ENCODE measurements at regions not wholly inside any gene's neighbourhood (a gene's known extent, or its start where the extent isn't known, plus 50 kb on each side); places are given as distances from the start of the nearest gene placed in this dataset.

DNA sequence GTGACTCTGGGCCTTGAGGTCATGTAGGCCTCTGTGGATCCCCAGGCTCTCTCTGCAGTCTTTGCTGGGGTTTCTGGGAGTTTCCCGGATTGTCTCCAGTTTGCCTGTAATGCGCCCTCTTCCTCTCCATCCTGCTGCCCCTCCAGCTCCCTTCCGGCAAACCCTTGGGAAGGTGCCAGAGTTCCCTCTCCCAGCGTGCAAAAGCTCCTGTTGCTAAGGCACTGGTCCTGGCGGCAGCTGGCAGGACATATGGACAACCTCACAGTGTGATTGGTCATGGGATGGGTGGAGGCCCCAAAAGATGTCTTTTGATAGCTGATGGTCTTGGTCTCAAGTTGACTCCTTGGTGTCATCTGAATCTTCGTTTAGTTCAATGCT lies 320.1 kb downstream of the CYP26B1 start:
- POLR2A ChIA-PET: no interaction called here
- in situ Hi-C loops (cut with MboI): no loop called here
- TF ChIP-seq MIER1 (IDR thresholded peaks at IDR 0.05; ENCODE audit: low read depth): no peak
- TF ChIP-seq ZNF778 (CRISPR knock-in tag; IDR thresholded peaks at IDR 0.05): no peak
- no peak for TF ChIP-seq NCOA4 (IDR thresholded peaks at IDR 0.05; ENCODE audit: partially characterized antibody)
- TF ChIP-seq, protein P1, sequence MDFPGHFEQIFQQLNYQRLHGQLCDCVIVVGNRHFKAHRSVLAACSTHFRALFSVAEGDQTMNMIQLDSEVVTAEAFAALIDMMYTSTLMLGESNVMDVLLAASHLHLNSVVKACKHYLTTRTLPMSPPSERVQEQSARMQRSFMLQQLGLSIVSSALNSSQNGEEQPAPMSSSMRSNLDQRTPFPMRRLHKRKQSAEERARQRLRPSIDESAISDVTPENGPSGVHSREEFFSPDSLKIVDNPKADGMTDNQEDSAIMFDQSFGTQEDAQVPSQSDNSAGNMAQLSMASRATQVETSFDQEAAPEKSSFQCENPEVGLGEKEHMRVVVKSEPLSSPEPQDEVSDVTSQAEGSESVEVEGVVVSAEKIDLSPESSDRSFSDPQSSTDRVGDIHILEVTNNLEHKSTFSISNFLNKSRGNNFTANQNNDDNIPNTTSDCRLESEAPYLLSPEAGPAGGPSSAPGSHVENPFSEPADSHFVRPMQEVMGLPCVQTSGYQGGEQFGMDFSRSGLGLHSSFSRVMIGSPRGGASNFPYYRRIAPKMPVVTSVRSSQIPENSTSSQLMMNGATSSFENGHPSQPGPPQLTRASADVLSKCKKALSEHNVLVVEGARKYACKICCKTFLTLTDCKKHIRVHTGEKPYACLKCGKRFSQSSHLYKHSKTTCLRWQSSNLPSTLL (IDR thresholded peaks at IDR 0.05): no peak
- TF ChIP-seq BRD9 (IDR thresholded peaks at IDR 0.05; ENCODE audit: low read depth, partially characterized antibody): no peak
- TF ChIP-seq, protein P2, sequence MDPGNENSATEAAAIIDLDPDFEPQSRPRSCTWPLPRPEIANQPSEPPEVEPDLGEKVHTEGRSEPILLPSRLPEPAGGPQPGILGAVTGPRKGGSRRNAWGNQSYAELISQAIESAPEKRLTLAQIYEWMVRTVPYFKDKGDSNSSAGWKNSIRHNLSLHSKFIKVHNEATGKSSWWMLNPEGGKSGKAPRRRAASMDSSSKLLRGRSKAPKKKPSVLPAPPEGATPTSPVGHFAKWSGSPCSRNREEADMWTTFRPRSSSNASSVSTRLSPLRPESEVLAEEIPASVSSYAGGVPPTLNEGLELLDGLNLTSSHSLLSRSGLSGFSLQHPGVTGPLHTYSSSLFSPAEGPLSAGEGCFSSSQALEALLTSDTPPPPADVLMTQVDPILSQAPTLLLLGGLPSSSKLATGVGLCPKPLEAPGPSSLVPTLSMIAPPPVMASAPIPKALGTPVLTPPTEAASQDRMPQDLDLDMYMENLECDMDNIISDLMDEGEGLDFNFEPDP (CRISPR knock-in tag; IDR thresholded peaks at IDR 0.05): no peak
- no peak for TF ChIP-seq ZNF174 (CRISPR knock-in tag; IDR thresholded peaks at IDR 0.05)
- TF ChIP-seq MTA3 (IDR thresholded peaks at IDR 0.05; ENCODE audit: borderline replicate concordance): no peak
- TF ChIP-seq SRSF7 (optimal IDR thresholded peaks at IDR 0.05; ENCODE audit: low read depth, low read length): no peak
- TF ChIP-seq, protein P3, sequence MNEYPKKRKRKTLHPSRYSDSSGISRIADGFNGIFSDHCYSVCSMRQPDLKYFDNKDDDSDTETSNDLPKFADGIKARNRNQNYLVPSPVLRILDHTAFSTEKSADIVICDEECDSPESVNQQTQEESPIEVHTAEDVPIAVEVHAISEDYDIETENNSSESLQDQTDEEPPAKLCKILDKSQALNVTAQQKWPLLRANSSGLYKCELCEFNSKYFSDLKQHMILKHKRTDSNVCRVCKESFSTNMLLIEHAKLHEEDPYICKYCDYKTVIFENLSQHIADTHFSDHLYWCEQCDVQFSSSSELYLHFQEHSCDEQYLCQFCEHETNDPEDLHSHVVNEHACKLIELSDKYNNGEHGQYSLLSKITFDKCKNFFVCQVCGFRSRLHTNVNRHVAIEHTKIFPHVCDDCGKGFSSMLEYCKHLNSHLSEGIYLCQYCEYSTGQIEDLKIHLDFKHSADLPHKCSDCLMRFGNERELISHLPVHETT (CRISPR knock-in tag; conservative IDR thresholded peaks at IDR 0.05 in 1 of 2, IDR thresholded peaks at IDR 0.05 in 1 of 2): no peak
- TF ChIP-seq BHLHE40 (IDR thresholded peaks at IDR 0.05; ENCODE audit: low read length): no peak
- TF ChIP-seq, protein P4, sequence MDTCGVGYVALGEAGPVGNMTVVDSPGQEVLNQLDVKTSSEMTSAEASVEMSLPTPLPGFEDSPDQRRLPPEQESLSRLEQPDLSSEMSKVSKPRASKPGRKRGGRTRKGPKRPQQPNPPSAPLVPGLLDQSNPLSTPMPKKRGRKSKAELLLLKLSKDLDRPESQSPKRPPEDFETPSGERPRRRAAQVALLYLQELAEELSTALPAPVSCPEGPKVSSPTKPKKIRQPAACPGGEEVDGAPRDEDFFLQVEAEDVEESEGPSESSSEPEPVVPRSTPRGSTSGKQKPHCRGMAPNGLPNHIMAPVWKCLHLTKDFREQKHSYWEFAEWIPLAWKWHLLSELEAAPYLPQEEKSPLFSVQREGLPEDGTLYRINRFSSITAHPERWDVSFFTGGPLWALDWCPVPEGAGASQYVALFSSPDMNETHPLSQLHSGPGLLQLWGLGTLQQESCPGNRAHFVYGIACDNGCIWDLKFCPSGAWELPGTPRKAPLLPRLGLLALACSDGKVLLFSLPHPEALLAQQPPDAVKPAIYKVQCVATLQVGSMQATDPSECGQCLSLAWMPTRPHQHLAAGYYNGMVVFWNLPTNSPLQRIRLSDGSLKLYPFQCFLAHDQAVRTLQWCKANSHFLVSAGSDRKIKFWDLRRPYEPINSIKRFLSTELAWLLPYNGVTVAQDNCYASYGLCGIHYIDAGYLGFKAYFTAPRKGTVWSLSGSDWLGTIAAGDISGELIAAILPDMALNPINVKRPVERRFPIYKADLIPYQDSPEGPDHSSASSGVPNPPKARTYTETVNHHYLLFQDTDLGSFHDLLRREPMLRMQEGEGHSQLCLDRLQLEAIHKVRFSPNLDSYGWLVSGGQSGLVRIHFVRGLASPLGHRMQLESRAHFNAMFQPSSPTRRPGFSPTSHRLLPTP (IDR thresholded peaks at IDR 0.05; ENCODE audit: borderline replicate concordance, extremely low read depth, insufficient read length): no peak
- TF ChIP-seq, protein P5, sequence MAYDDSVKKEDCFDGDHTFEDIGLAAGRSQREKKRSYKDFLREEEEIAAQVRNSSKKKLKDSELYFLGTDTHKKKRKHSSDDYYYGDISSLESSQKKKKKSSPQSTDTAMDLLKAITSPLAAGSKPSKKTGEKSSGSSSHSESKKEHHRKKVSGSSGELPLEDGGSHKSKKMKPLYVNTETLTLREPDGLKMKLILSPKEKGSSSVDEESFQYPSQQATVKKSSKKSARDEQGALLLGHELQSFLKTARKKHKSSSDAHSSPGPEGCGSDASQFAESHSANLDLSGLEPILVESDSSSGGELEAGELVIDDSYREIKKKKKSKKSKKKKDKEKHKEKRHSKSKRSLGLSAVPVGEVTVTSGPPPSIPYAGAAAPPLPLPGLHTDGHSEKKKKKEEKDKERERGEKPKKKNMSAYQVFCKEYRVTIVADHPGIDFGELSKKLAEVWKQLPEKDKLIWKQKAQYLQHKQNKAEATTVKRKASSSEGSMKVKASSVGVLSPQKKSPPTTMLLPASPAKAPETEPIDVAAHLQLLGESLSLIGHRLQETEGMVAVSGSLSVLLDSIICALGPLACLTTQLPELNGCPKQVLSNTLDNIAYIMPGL (CRISPR knock-in tag; IDR thresholded peaks at IDR 0.05): no peak

More for the DNA sequence above, 320.1 kb downstream of the CYP26B1 start:
- H3K4me1 ChIP-seq (replicated peaks in 1 of 2; ENCODE audit: control insufficient read depth in 2 of 2, insufficient read depth in 2 of 2, low read length in 2 of 2): no peaks in the 10 kb centered on the region
- 1% methylated on average over 6 of the region's 6 CpGs for WGBS (ENCODE audit: insufficient coverage, low coverage, missing lambda C conversion rate)
- FAIRE-seq: no peak
- ATAC-seq: no peak
- no peak overlapping the region for H3K4me2 ChIP-seq (ENCODE audit: insufficient read depth, low read length)
- H3K27me3 ChIP-seq (ENCODE audit: control insufficient read depth in 2 of 2, insufficient read depth in 2 of 2, low read length in 2 of 2): peaks cover 20 to 45% of the 10 kb centered on the region in 2 experiments; a peak in 3 of 5 replicates
- no peaks in the 10 kb centered on the region for H3K36me3 ChIP-seq (ENCODE audit: control insufficient read depth, insufficient read depth, low read length)
- intact Hi-C loops (cut with micrococcal nuclease): no loop called here
- no peak overlapping the region for H3K27ac ChIP-seq (ENCODE audit: extremely low read depth, low read depth, low read length)
- no peaks in the 10 kb centered on the region for H3K9me1 ChIP-seq (ENCODE audit: control insufficient read depth, insufficient read depth, low read length)
- BruUV-seq (replicated peaks): no TSS peak
- CTCF ChIA-PET (ENCODE audit: low intra/inter-chr PET ratio): no interaction called here
- no peak overlapping the region for H3K4me3 ChIP-seq
- no peak for DNase-seq (ENCODE audit: extremely low read depth in 1 of 4, low spot score in 3 of 4)
- H3K79me2 ChIP-seq (ENCODE audit: control insufficient read depth, insufficient read depth, low read length): no peaks in the 10 kb centered on the region
- no peak overlapping the region for H2AFZ ChIP-seq (ENCODE audit: low read depth, low read length)
- no peaks in the 10 kb centered on the region for H4K20me1 ChIP-seq (replicated peaks; ENCODE audit: control insufficient read depth, insufficient read depth, low read length)
- no peaks in the 10 kb centered on the region for H3K9me3 ChIP-seq (replicated peaks; ENCODE audit: control insufficient read depth, insufficient read depth, low read depth, low read length)
- no peak overlapping the region for H3K9ac ChIP-seq (ENCODE audit: insufficient read depth in 1 of 2, low read depth in 2 of 2, low read length in 2 of 2)

Data from K562 (cell line).